Body of pancreas (tissue), 4 donors: ENCODE measurements at regions not wholly inside any gene's neighbourhood (a gene's known extent, or its start where the extent isn't known, plus 50 kb on each side); places are given as distances from the start of the nearest gene placed in this dataset.

Source experiments
- ATAC-seq: fragments of 150-250 bp; one replicate; pipeline ENCODE4 v1.9.1; 2016
- DNase-seq, 4 donors: peaks; one replicate each; pipeline ENCODE4 v3.0.0-alpha.2; 2019
- H3K27ac ChIP-seq, 4 donors: fragments of 200-600 bp; sonication (generic); 1 replicate in 3 of 4; 2 replicates in 1 of 4; pipeline versions ENCODE4 v1.5.1 to v1.6.1; 2016 to 2019; ENCODE audit warnings: mild to moderate bottlenecking in 1 of 4, mixed read lengths in 1 of 4, moderate library complexity in 1 of 4
- H3K27me3 ChIP-seq, 2 donors: fragments of 200-600 bp; sonication (generic); one replicate each; pipeline ENCODE4 v1.6.0; 2016; ENCODE audit warnings: mild to moderate bottlenecking in 1 of 2
- H3K36me3 ChIP-seq, 2 donors: fragments of 200-600 bp; sonication (generic); replicated peaks in 1 of 2; 2 replicates each; pipeline ENCODE4 v1.5.1; 2016; ENCODE audit warnings: low read depth in 2 of 2; ENCODE audit not compliant: insufficient read depth in 1 of 2
- H3K4me1 ChIP-seq: fragments of 200-600 bp; sonication (generic); one replicate; pipeline ENCODE4 v1.6.0; 2016
- H3K4me3 ChIP-seq, 2 donors: fragments of 200-600 bp; sonication (generic); 1 replicate in 1 of 2; 2 replicates in 1 of 2; pipeline ENCODE4 v1.5.1; 2016 to 2019
- H3K9me3 ChIP-seq, 3 donors: fragments of 200-600 bp; sonication (generic); 1 replicate in 2 of 3; 2 replicates in 1 of 3; pipeline ENCODE4 v1.5.1; 2016
- CTCF ChIP-seq, 7 experiments: fragments of 450-650 bp in 4 of 7; fragments of 200-600 bp in 3 of 7; sonication (generic) in 3 of 7; IDR thresholded peaks; one replicate each; pipeline ENCODE4 v1.5.1; 2016 to 2019; ENCODE audit warnings: antibody characterized with exemption in 7 of 7
- POLR2A ChIP-seq, 3 donors: fragments of 450-650 bp; IDR thresholded peaks; one replicate each; pipeline ENCODE4 v1.6.1; 2016; ENCODE audit warnings: antibody characterized with exemption in 3 of 3, mild to moderate bottlenecking in 2 of 3
- WGBS, 2 donors: methylation state at CpG; one replicate each; pipeline ENCODE4 v1.1.5; 2017; 5-methylcytosine and 5-hydroxymethylcytosine counted together
- intact Hi-C: fragments of 100-400 bp; cut with DNase I; formaldehyde crosslinking; loops from one replicate; pipeline ENCODE4 v1.15.1; 2023

DNA sequence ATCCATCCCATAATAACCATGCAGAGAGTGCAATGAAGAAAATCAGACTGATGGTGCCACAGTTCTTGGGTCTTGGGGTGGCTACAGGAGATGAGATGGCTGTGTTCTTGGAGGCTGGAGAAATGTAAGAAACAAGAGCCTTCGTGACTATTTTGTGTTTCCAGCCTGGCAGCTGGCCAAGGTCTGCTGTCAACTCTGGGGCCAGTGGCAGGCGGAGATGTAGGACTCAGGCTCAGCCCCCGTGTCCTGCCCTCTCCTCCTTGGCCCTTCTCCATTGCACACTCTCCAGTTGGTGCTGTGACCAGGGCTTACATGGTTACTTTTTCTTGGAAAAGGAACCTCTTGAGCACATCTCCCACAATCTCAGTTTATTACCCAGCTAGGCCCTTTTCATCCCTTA lies 235.4 kb downstream of the DMRT2 start:
- TF ChIP-seq CTCF (IDR thresholded peaks at IDR 0.05), result no peak
- no peak for TF ChIP-seq POLR2A (IDR thresholded peaks at IDR 0.05)
- Histone ChIP-seq H3K27me3 (no peaks in the 10 kb centered on the region), H3K4me1 (no peaks in the 10 kb centered on the region), H3K4me3 (no peak overlapping the region), H3K27ac (no peak overlapping the region), H3K36me3 (no peaks in the 10 kb centered on the region), H3K9me3 (no peaks in the 10 kb centered on the region)
- intact Hi-C loops, result no loop called here
- ATAC-seq, result no peak
- WGBS, 2 donors, result 28 to 33% methylated on average over 3 of the region's 3 CpGs
- DNase-seq, result peak in 1 of 4 donors; percentile 17

DNA sequence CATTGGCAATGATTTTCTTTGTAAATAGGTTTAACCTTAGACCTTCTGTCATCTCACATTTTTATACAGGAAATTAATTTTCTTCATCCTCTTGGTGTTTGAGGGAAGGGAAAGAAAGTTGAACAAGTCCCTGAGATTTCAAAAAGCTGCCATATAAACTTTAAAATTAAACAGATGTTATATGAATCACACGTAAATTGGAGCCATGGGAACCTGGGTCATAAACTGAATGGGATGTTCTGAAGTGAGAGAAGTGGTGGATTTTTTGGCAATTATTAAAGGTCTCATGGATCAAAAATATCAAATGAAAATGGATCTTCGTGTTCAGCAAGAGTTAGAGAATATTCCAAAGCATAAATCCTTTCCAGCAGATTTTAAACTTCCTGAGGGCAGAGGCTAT lies 242.2 kb downstream of the DMRT2 start:
- no peaks in the 10 kb centered on the region for H3K27me3 ChIP-seq
- no peak for TF ChIP-seq CTCF (IDR thresholded peaks at IDR 0.05)
- TF ChIP-seq POLR2A (IDR thresholded peaks at IDR 0.05), result no peak
- no peak for DNase-seq
- H3K4me1 ChIP-seq, result no peaks in the 10 kb centered on the region
- H3K36me3 ChIP-seq, result no peaks in the 10 kb centered on the region
- 42 to 45% methylated on average over 2 of the region's 2 CpGs for WGBS, 2 donors
- intact Hi-C loops, result no loop called here
- no peak for ATAC-seq
- H3K4me3 ChIP-seq, result no peak overlapping the region
- no peak overlapping the region for H3K27ac ChIP-seq
- H3K9me3 ChIP-seq, result no peaks in the 10 kb centered on the region

- TF ChIP-seq CTCF (IDR thresholded peaks at IDR 0.05), result no peak
- TF ChIP-seq POLR2A (IDR thresholded peaks at IDR 0.05), result no peak
- H3K36me3 ChIP-seq, result no peaks in the 10 kb centered on the region
- 42 to 44% methylated on average over 3 of the region's 3 CpGs for WGBS, 2 donors
- DNase-seq, result no peak
- H3K9me3 ChIP-seq, result no peaks in the 10 kb centered on the region
- H3K4me1 ChIP-seq, result no peaks in the 10 kb centered on the region
- no peak overlapping the region for H3K4me3 ChIP-seq
- H3K27me3 ChIP-seq, result no peaks in the 10 kb centered on the region
- no peak overlapping the region for H3K27ac ChIP-seq
- no peak for ATAC-seq
- intact Hi-C loops, result no loop called here
Measured at GRCh38 chr9:1294641-1295258, 244.6 kb downstream of the DMRT2 start.

DNA sequence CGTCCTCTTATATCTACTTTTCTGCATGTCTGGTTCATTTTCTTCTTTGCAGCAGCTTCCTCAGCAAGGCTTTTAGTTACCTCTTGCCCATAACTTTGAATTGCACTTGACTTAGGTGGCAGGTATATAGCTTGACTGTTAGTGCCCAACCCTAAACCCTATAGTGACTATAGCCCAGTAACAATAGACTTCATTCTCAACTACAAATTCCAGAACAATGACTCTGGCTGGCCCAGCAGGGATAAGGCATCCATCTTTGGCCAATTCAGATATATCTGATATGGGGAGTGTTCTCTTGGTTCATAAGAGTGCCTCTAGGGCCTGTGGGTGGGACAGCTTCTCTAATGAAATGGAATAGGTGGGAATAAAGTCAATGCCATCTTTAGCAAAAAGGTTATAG lies 246.2 kb downstream of the DMRT2 start:
- no peaks in the 10 kb centered on the region for H3K9me3 ChIP-seq
- H3K4me1 ChIP-seq, result no peaks in the 10 kb centered on the region
- intact Hi-C loops, result no loop called here
- no peak for DNase-seq
- H3K27ac ChIP-seq, result no peak overlapping the region
- 64 to 72% methylated on average over 1 of the region's 1 CpG for WGBS, 2 donors
- no peaks in the 10 kb centered on the region for H3K36me3 ChIP-seq
- H3K4me3 ChIP-seq, result no peak overlapping the region
- no peak for ATAC-seq
- no peak for TF ChIP-seq POLR2A (IDR thresholded peaks at IDR 0.05)
- TF ChIP-seq CTCF (IDR thresholded peaks at IDR 0.05), result no peak
- no peaks in the 10 kb centered on the region for H3K27me3 ChIP-seq

GRCh38 chr9:1298046-1298445 lies 247.9 kb downstream of the DMRT2 start:
- Histone ChIP-seq H3K4me1 (no peaks in the 10 kb centered on the region), H3K36me3 (no peaks in the 10 kb centered on the region), H3K27me3 (no peaks in the 10 kb centered on the region), H3K4me3 (no peak overlapping the region), H3K27ac (no peak overlapping the region), H3K9me3 (no peaks in the 10 kb centered on the region)
- DNase-seq, result no peak
- ATAC-seq, result no peak
- intact Hi-C loops, result no loop called here
- WGBS, 2 donors, result 23 to 24% methylated on average over 2 of the region's 2 CpGs
- TF ChIP-seq CTCF (IDR thresholded peaks at IDR 0.05) (no peak), POLR2A (IDR thresholded peaks at IDR 0.05) (no peak)
